GM18858 (cell line): ENCODE measurements at regions not wholly inside any gene's neighbourhood (a gene's known extent, or its start where the extent isn't known, plus 50 kb on each side); places are given as distances from the start of the nearest gene placed in this dataset.

Source experiments
- ATAC-seq: cut with Tn5 transposase; IDR thresholded peaks from one replicate; pipeline ENCODE4 v1.9.1; 2021; ENCODE audit not compliant: unreplicated experiment

DNA sequence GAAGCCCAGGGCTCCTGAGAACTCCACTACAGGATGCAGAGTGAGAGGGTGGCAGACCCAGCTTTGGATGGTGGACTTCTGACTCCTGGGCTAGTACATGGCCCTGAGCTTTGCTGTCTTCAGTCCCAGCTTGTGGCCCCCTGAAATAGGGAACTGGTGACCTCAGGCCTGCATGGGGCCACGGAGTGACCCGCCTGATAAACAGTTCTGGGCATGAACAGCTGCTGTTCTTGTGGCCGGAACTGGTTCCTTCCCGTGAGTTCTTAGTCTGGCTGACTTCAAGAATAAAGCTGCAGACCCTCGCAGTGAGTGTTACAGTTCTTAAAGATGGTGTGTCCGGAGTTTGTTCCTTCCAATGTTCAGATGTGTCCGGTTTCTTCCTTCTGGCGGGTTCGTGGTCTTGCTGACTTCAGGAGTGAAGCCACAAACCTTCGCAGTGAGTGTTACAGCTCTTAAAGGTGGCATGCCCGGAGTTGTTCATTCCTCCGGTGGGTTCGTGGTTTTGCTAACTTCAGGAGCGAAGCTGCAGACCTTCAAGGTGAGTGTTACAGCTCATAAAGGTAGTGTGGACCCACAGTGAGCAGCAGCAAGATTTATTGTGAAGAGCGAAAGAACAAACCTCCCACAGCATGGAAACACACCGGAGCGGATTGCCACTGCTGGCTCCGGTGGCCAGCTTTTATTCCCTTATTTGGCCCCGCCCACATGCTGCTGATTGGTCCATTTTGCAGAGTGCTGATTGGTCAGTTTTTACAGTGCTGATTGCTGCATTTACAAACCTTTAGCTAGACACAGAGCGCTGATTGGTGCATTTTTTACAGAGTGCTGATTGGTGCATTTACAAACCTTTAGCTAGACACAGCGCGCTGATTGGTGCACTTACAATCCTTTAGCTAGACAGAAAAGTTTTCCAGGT is 268.0 kb downstream of the ZEB1 start:
- ATAC-seq, result no peak

DNA sequence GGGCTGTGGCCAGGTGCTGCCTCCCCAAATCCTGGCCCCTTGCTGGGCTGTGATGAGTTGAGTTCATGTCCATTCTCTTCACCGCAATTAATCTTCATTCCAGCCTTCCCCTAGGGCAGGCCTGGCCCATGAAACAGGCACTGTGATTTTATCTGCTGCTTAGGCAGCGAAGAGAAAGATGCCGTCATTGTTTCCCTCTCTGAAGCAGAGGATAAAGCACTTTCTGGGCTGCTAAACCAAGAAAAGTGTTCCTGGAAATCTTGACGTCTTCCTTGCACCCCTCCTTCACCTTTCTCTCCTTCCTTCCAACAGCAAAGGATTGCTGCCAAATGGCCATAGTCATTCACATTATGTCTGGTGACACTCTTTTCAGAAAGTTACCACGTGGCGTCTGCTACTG is 265.9 kb downstream of the ZEB1 start:
- ATAC-seq, result no peak

DNA sequence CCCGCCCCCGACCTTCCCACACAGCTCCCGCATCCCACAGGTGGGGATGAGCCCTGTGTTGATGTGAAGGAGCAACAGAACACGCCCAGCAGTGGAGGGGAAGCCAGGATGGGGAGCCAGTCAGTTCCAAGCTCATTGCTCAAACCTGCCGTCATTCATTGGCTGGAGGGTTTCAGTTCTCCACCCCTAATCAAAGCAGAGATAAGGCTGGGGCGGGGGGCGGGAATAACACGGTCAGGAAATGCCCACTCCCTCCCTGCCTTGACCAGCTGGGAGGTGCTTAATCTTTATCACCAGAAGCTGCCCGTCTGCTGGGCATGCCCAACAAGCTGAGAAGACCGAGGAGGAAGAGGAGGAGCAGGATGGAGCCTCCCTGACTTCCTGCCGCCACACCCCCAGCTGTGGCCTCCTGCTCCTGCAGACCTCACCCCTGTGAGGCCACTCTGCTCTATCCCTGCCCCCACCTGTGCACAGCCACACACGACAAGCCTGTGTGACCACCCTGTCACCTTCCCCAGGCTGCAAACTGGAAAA is 265.1 kb downstream of the ZEB1 start:
- ATAC-seq, result no peak

DNA sequence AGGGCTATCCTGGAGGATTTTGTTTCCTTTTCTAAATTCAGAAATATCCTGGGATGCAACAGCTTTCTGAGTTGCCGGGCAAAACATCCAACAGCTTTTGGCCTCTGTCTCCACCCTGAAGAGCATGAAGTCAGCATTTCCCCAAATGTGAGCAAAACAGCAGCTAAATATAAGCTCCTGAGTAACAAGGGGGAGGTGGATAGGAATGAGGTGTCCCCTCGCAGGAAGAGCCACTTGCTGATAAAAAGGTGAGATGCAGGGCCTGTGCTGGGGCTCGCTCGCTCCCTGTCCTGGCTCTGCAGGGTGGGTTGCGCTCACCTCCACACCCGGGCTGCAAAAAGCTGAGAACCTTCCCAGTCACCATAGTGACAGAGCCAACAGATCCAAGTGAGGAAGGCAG is 264.3 kb downstream of the ZEB1 start:
- no peak for ATAC-seq

DNA sequence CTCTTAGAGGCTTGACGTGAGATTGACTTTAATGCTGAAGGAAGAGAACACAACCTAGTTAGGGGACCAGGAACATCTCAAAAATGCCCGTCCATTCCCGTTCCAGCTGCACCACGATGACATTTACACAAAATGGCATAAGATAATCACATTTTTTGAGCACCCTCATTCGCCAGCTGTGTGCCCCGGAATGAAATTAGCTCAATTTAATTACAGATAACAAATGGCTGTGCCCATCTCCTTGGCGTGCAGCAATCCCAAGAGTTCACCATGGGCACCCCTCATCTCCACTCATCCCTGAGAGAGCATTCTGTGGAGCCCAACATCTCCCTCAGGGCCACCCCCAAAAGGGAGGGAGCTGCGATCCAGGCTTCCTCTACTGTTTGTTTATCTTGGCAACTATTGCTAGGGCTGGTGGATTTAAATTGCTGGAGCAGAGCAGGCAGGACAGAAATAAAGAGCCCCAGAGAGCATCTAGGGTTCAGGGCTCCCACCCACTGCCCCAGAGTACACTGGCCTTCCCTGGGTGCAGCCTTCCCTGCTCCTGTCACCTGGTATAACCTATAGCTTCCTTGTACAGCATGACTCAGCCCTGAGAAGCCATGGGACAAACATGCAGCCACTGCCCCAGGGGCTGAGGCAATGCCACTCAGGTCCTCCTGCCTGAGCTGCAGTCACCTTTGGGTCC is 263.5 kb downstream of the ZEB1 start:
- no peak for ATAC-seq

DNA sequence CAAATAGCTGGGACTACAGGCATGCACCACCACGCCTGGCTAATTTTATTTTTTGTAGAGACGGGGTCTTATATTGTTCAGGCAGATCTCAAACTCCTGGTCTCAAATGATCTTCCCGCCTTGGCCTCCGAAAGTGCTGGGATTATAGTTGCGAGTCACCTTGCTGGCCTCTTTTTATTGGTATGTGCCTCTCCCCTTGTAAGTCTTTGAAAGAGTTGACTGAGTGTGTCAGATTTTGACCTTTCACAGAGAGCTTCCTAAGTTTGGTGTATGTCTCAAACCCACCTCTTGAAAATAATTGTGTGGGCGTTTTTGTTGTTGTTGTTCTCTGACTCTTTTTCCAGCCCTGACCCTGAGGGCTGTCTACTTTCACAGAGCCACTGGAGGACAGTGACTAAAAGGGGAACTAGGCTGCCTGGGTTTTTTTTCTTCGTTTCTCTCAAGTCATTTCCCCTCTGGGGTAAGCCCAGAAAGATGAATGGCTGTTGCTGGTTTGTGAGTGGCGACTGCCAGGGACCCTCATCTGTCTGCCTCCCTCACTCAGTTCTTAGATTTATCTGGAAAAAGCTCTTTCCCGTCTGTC is 262.8 kb downstream of the ZEB1 start:
- ATAC-seq, result peak; percentile 84

DNA sequence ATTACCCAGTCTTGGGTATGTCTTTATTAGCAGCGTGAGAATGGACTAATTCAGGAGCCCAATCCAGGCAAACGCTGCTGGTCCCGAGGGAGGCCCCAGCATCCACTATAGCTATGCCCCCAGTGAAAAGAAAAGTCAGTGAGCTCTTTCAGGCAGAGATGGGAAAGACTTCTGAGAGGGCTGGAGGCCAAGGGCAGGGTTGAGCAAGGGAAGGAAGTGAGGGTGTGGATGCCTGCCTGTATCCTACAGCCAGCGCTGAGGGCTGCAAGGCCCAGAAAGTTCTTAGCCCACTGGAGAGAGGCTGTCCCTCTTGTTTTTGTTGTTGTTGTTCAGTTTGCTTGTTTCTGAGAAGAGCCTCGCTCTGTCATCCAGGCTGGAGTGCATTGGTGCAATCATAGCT is 261.6 kb downstream of the ZEB1 start:
- no peak for ATAC-seq
